GM18909 (cell line): ENCODE measurements at regions not wholly inside any gene's neighbourhood (a gene's known extent, or its start where the extent isn't known, plus 50 kb on each side); places are given as distances from the start of the nearest gene placed in this dataset.

ENCODE experiments used
- ATAC-seq: cut with Tn5 transposase; IDR thresholded peaks from one replicate; pipeline ENCODE4 v1.9.1; 2021; ENCODE audit warnings: mild to moderate bottlenecking; ENCODE audit not compliant: unreplicated experiment, poor library complexity

- no peak for ATAC-seq
Measured at GRCh38 chr17:77579131-77579530, 379.4 kb upstream of the TNRC6C start.

GRCh38 chr17:77579682-77580081, 378.8 kb upstream of the TNRC6C start:
- ATAC-seq: no peak

GRCh38 chr17:77580531-77581270, 377.8 kb upstream of the TNRC6C start:
- no peak for ATAC-seq

- no peak for ATAC-seq
Measured at GRCh38 chr17:77581480-77581879, 377.0 kb upstream of the TNRC6C start.

GRCh38 chr17:77585142-77585860, 373.2 kb upstream of the TNRC6C start:
- no peak for ATAC-seq

- no peak for ATAC-seq
Measured at GRCh38 chr17:77590951-77591735, 367.4 kb upstream of the TNRC6C start.

GRCh38 chr17:77592106-77592865, 366.2 kb upstream of the TNRC6C start:
- ATAC-seq: no peak

GRCh38 chr17:77593081-77593480, 365.4 kb upstream of the TNRC6C start:
- no peak for ATAC-seq

- no peak for ATAC-seq
Measured at GRCh38 chr17:77594416-77595209, 363.9 kb upstream of the TNRC6C start.

GRCh38 chr17:77596491-77597417, 361.7 kb upstream of the TNRC6C start:
- ATAC-seq: no peak

- ATAC-seq: no peak
Measured at GRCh38 chr17:77597418-77598240, 360.9 kb upstream of the TNRC6C start.

GRCh38 chr17:77598241-77598620, 360.3 kb upstream of the TNRC6C start:
- no peak for ATAC-seq

GRCh38 chr17:77599699-77600098, 358.8 kb upstream of the TNRC6C start:
- ATAC-seq: no peak

GRCh38 chr17:77600346-77600745, 358.2 kb upstream of the TNRC6C start:
- ATAC-seq: no peak

GRCh38 chr17:77601054-77601979, 357.2 kb upstream of the TNRC6C start:
- ATAC-seq: no peak

GRCh38 chr17:77602062-77602746, 356.3 kb upstream of the TNRC6C start:
- ATAC-seq: no peak
